GM21825 (cell line): ENCODE measurements at regions not wholly inside any gene's neighbourhood (a gene's known extent, or its start where the extent isn't known, plus 50 kb on each side); places are given as distances from the start of the nearest gene placed in this dataset.
"Not testable (repeated sequence)": the region's sequence is repeated elsewhere in the genome, so short reads cannot be mapped to it uniquely, and the experiment has no call there.

Experiments used
- ATAC-seq: cut with Tn5 transposase; IDR thresholded peaks from one replicate; pipeline ENCODE4 v1.9.1; 2021; ENCODE audit warnings: mild to moderate bottlenecking, moderate library complexity; ENCODE audit not compliant: unreplicated experiment

- no peak for ATAC-seq
Observed at GRCh38 chr18:57887543-57888383, 84.6 kb upstream of the ATP8B1 start.

- ATAC-seq = no peak
Observed at GRCh38 chr18:57885931-57886330, 82.8 kb upstream of the ATP8B1 start.

GRCh38 chr18:57882465-57882864 lies 79.3 kb upstream of the ATP8B1 start:
- ATAC-seq = no peak

GRCh38 chr18:57881818-57882413 lies 78.8 kb upstream of the ATP8B1 start:
- ATAC-seq = peak; percentile 69

- not testable (repeated sequence) for ATAC-seq
Observed at GRCh38 chr18:57879924-57880323, 76.8 kb upstream of the ATP8B1 start.

- no peak for ATAC-seq
Observed at GRCh38 chr18:57869221-57869620, 66.1 kb upstream of the ATP8B1 start.

- no peak for ATAC-seq
Observed at GRCh38 chr18:57866355-57866754, 63.2 kb upstream of the ATP8B1 start.

GRCh38 chr18:57864615-57865121 lies 61.6 kb upstream of the ATP8B1 start:
- no peak for ATAC-seq

GRCh38 chr18:57863706-57864105 lies 60.6 kb upstream of the ATP8B1 start:
- ATAC-seq = no peak

GRCh38 chr18:57859314-57859713 lies 56.2 kb upstream of the ATP8B1 start:
- ATAC-seq = no peak

GRCh38 chr18:57856557-57857280 lies 53.6 kb upstream of the ATP8B1 start:
- no peak for ATAC-seq

GRCh38 chr18:57856128-57856527 lies 53.0 kb upstream of the ATP8B1 start:
- no peak for ATAC-seq

- ATAC-seq = no peak
Observed at GRCh38 chr18:57855551-57855950, 52.4 kb upstream of the ATP8B1 start.

- ATAC-seq = no peak
Observed at GRCh38 chr18:57854726-57855125, 51.6 kb upstream of the ATP8B1 start.

GRCh38 chr18:57853864-57854263 lies 50.7 kb upstream of the ATP8B1 start:
- no peak for ATAC-seq

GRCh38 chr18:57853133-57853532 lies 50.0 kb upstream of the ATP8B1 start:
- no peak for ATAC-seq
